ENCODE measurements at regions not wholly inside any gene's neighbourhood (a gene's known extent, or its start where the extent isn't known, plus 50 kb on each side); places are given as distances from the start of the nearest gene placed in this dataset.
"Not testable (repeated sequence)": the region's sequence is repeated elsewhere in the genome, so short reads cannot be mapped to it uniquely, and the experiment has no call there.

- no peak for DNase-seq (ENCODE audit: low read depth, low spot score)
These were observed 51.6 kb upstream of the MPP7 start for GRCh38 chr10:28354511-28354910.

GRCh38 chr10:28355376-28355775, 52.5 kb upstream of the MPP7 start:
- no peak for DNase-seq (ENCODE audit: low read depth, low spot score)

GRCh38 chr10:28359334-28359733, 56.5 kb upstream of the MPP7 start:
- no peak for DNase-seq (ENCODE audit: low read depth, low spot score)

- DNase-seq (ENCODE audit: low read depth, low spot score), result no peak
These were observed 57.3 kb upstream of the MPP7 start for GRCh38 chr10:28360175-28360574.

GRCh38 chr10:28363376-28363775, 60.5 kb upstream of the MPP7 start:
- no peak for DNase-seq (ENCODE audit: low read depth, low spot score)

GRCh38 chr10:28365840-28366239, 63.0 kb upstream of the MPP7 start:
- DNase-seq (ENCODE audit: low read depth, low spot score), result no peak

GRCh38 chr10:28366994-28367393, 64.1 kb upstream of the MPP7 start:
- DNase-seq (ENCODE audit: low read depth, low spot score), result no peak

- no peak for DNase-seq (ENCODE audit: low read depth, low spot score)
These were observed 64.5 kb upstream of the MPP7 start for GRCh38 chr10:28367413-28367812.

DNA sequence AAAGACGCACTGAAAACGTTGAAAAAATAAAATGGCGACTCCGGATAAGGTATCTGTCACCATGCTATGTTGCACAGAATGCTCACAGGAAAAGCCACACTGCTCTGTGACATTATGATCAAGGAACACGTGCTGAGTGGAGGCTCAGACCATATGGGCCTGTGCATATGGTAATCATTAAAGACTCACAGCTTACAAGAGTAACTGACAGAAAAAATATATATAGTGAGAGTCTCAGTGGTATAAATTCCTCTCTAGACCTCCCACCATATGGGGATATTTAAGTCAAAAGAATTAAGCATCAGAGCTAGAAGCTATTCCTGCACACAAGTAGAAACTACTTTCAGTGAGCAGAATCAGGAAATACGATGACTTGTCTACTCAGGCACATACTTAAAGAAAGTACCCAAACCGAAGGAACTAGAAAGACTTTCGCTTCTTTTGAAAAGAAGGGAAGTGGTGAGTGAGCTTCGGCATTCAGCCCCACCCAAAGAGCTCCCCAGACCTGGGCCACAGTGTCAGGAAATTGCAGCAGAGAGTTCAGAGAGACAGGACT, 65.1 kb upstream of the MPP7 start:
- no peak for DNase-seq (ENCODE audit: low read depth, low spot score)

GRCh38 chr10:28370107-28370835, 67.4 kb upstream of the MPP7 start:
- DNase-seq (ENCODE audit: low read depth, low spot score), result no peak

GRCh38 chr10:28371638-28372037, 68.8 kb upstream of the MPP7 start:
- DNase-seq (ENCODE audit: low read depth, low spot score), result not testable (repeated sequence)

DNA sequence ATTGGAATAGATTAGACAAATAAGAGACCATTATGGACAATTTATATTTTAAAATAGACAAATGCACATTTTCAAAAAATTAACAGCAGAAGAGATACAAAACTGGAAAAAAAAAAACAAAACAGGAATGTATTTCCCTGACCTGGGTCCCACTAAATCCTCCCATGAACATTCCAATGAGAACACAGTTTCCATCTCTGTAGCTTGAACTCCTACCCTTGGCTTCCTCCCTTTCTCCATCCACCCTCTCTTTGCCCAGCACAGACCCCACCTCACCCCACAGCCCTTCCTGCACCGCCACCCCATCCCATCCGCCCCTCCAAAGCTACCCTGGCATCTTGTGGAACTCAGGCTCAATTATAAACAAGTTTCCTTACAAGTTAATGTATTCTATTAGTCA, 71.2 kb upstream of the MPP7 start:
- DNase-seq (ENCODE audit: low read depth, low spot score), result no peak

GRCh38 chr10:28375399-28376354, 72.8 kb upstream of the MPP7 start:
- DNase-seq (ENCODE audit: low read depth, low spot score), result no peak

DNA sequence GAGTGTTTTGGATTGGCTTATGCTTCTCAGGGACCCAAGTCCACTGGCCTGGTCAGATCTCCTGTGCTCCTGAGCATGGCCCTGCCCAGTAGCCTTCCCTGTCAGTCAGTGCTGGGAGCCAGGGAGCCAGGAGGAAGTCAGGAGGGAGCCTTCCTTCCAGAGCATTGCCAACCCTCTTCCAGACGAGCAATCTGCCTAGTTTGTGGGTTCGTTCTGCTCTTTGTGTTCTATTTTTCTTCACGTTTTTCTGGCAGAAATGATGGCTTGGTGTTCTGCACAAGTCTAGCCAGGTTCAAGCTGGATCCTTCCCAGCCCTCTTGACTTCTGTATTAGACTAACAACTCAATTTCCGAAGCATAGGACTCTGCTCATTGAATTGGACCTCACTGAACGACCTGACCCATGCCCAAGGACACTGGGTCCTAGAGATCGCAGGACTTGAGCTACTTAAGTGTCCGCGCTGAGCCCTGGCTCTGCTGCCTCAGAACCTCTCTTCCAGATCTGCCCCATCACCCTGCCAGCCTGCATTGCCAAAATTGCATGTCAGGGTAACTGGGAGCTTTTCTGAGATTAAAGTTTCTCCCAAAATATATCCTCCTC, 76.2 kb upstream of the MPP7 start:
- DNase-seq (ENCODE audit: low read depth, low spot score), result no peak

- no peak for DNase-seq (ENCODE audit: low read depth, low spot score)
These were observed 78.6 kb upstream of the MPP7 start for GRCh38 chr10:28381466-28381865.

DNA sequence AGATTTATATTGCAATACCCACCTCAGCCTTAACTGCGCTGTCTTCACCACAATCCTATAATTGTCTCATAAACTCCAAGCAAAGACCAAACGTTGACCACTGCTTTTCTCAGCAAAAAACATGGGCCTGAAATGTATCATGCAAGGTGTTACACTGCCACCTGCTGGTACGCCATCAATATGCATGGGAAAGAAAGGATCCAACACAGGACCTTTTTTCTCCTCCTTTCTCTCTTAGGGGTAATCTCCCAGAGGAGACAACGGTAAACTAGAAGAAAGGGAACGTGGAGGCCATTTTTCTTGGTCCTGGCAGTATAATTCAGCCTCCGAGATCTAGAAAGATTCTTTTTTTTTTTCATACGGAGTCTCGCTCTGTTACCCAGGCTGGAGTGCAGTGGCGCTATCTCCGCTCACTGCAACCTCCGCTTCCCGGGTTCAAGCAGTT, 79.1 kb upstream of the MPP7 start:
- peak; percentile 78 for DNase-seq (ENCODE audit: low read depth, low spot score)

DNA sequence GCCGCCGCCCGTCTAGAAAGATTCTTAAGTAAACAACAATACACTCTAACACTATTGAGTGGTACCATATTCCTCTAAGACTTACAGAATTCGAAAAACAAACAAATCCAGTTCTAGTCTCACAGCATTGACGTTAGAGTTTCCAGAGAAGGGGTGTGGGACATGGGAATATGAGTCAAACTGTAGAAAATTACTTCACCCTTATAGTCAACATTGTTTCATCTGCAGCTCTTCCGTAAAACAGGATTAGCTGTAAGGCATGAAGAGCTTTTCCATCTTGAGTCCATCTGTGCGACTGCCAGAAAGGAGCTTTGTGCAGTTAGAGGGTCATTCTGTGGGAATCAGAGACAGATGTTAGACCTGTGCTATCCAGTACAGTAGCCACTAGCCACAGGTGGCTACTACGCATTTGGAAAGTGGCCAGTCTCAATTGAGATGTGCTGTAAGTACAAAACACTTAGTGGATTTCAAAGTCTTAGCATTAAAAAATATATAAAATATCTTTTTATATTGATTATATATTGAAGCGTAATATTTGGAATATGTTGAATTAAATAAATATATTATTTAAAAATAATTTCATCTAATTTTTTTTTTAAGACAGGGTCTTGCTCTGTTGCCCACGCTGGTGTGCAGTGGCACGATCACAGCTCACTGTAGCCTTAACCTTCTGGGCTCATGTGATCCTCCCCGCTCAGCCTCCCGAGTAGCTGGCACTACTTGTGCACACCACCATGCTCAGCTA, 79.8 kb upstream of the MPP7 start:
- DNase-seq (ENCODE audit: low read depth, low spot score), result no peak

GRCh38 chr10:28384557-28384956, 81.7 kb upstream of the MPP7 start:
- DNase-seq (ENCODE audit: low read depth, low spot score), result no peak

GRCh38 chr10:28385748-28386502, 83.1 kb upstream of the MPP7 start:
- no peak for DNase-seq (ENCODE audit: low read depth, low spot score)

GRCh38 chr10:28386503-28386868, 83.6 kb upstream of the MPP7 start:
- no peak for DNase-seq (ENCODE audit: low read depth, low spot score)

- no peak for DNase-seq (ENCODE audit: low read depth, low spot score)
These were observed 84.3 kb upstream of the MPP7 start for GRCh38 chr10:28387140-28387539.
